ENCODE measurements at regions not wholly inside any gene's neighbourhood (a gene's known extent, or its start where the extent isn't known, plus 50 kb on each side); places are given as distances from the start of the nearest gene placed in this dataset.

DNA sequence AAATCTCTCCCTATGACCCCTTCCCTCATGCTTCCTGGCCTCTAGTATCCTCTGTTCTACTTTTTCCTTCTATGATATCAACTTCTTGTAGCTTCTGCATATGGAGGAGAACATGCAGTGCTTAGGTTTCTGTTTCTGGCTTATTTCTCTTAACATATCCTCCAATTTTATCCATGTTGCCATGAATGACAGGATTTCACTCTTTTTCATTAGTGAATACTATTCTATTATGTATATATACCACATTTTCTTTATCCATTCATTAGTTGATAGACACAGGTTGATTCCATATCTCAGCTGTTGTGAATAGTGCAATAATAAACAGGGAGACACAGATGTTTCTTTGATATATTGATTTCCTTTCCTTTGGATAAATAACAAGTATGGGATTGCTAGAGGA is 123.3 kb upstream of the SESN3 start:
- Histone ChIP-seq H3K9ac (ENCODE audit: extremely low read depth, insufficient read length, low read length) (no peak overlapping the region), H4K91ac (ENCODE audit: insufficient read length, low read depth, low read length) (no peak overlapping the region), H3K27me3 (ENCODE audit: insufficient read depth, low read length) (no peaks in the 10 kb centered on the region), H4K20me1 (ENCODE audit: control insufficient read depth, insufficient read depth, insufficient read length) (no peaks in the 10 kb centered on the region), H3K23me2 (ENCODE audit: insufficient read length, low read depth, low read length, poor library complexity, severe bottlenecking) (no peaks in the 10 kb centered on the region), H2BK20ac (ENCODE audit: low read depth, low read length, poor library complexity, severe bottlenecking) (no peak overlapping the region), H3K4ac (ENCODE audit: low read depth, low read length) (no peak overlapping the region), H3K23ac (ENCODE audit: insufficient read length, low read depth, low read length) (no peak overlapping the region), H3K79me1 (ENCODE audit: insufficient read depth, low read depth, low read length, poor library complexity, severe bottlenecking) (no peaks in the 10 kb centered on the region), H4K5ac (ENCODE audit: insufficient read length, low read depth, low read length) (no peak overlapping the region), H3K9me3 (ENCODE audit: control insufficient read depth, low read depth, low read length) (no peaks in the 10 kb centered on the region), H3K79me2 (ENCODE audit: insufficient read depth, low read length) (no peaks in the 10 kb centered on the region), H4K8ac (replicated peaks; ENCODE audit: insufficient read length, low read depth, low read length) (no peak overlapping the region), H3K4me1 (ENCODE audit: insufficient read depth, low read length) (peaks cover 5% of the 10 kb centered on the region; the same call in 1 of the 2 replicates), H3T11ph (ENCODE audit: low read length) (no peak overlapping the region), H2AK5ac (ENCODE audit: insufficient read length, low read length) (no peak overlapping the region), H2BK15ac (ENCODE audit: low read depth, low read length) (no peak overlapping the region), H2AFZ (ENCODE audit: low read length) (no peak overlapping the region), H3K18ac (ENCODE audit: insufficient read length, low read depth, low read length) (no peak overlapping the region), H3K56ac (ENCODE audit: insufficient read length, low read depth, low read length) (no peak overlapping the region), H2BK120ac (ENCODE audit: low read depth, low read length, poor library complexity, severe bottlenecking) (no peak overlapping the region), H3K4me2 (ENCODE audit: insufficient read depth, insufficient read length, low read length) (no peak overlapping the region), H2BK5ac (ENCODE audit: insufficient read length, low read length) (no peak overlapping the region), H3K14ac (ENCODE audit: insufficient read depth, low read length) (no peak overlapping the region), H2BK12ac (ENCODE audit: insufficient read length, low read depth, low read length) (no peak overlapping the region), H3K27ac (ENCODE audit: insufficient read length, low read depth, low read length) (no peak overlapping the region)
- no peak for DNase-seq
- Mint-ChIP-seq H3K36me3 (ENCODE audit: insufficient read depth in 1 of 3, low read depth in 3 of 3) (peaks cover 2 to 4% (median 3%) of the 10 kb centered on the region in 3 experiments; a peak in 5 of 7 replicates), H3K4me3 (no peak overlapping the region), H3K9me3 (peaks cover 3 to 5% of the 10 kb centered on the region in 2 experiments; a peak in 4 of 5 replicates), H3K27ac (no peak overlapping the region), H3K4me1 (peaks cover 16 to 29% of the 10 kb centered on the region in 2 experiments), H3K27me3 (ENCODE audit: low read depth) (no peaks in the 10 kb centered on the region)
- TF ChIP-seq CTCF (conservative IDR thresholded peaks at IDR 0.05), result no peak
